NCI-H1092 (cell line): ENCODE measurements at regions not wholly inside any gene's neighbourhood (a gene's known extent, or its start where the extent isn't known, plus 50 kb on each side); places are given as distances from the start of the nearest gene placed in this dataset.
"Not testable (repeated sequence)": the region's sequence is repeated elsewhere in the genome, so short reads cannot be mapped to it uniquely, and the experiment has no call there.

Source experiments
- DNase-seq: peaks from one replicate; lab custom pipeline; 2025; lab: John Stamatoyannopoulos, UW

DNA sequence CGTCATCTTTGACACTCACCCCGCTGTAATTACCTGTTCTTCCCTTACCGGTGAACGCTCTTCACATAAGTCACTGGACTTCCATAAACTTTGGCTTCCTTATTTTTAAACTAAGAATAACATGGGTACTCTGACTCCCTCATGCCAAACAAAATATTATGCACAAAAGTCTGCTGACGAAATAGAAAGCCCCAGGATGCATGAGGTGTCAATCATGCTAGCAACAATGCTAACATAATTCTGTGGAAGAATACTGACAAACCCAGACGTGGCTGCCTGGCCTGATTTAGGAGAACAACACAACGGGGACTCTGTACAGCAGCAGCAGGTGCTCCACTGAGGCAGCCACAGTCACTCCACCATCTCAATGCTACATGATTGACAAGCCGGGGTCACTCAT, 137.5 kb downstream of the CCDC71L start:
- no peak for DNase-seq

DNA sequence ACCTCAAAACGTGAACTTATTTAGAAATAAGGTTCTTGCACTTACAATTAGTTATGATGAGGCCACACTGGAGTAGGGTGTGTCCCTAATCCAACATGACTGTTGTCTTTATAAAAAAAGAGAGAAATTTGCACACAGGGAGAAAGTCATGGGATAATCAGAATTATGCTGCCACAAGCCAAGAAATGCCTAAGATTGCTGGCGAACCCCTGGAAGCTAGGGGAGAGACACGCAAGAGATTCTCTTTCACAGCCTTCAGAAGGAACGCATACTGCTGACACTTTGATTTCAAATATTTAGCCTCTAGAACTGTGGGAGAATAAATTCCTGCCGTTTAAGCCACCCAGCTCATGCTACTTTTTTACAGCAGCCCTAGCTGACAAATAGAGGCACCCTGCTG, 138.3 kb downstream of the CCDC71L start:
- no peak for DNase-seq

DNA sequence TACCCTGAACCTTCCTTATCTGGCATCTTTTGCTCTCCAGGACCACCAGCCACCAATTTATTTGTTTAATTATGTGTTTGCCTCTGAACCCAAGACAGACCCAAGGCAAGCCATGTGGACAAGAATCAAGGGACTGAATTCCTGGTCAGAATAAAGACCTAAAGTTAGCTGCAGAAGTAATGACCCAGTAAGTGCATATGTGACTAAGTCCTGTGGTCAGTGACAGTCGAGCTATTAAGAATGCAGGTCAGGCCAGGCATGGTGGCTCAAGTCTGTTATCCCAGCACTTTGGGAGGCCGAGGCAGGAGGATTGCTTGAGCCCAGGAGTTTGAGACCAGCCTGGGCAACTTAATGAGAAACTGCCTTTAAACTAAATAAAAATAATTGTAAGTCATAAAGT, 139.4 kb downstream of the CCDC71L start:
- no peak for DNase-seq

DNA sequence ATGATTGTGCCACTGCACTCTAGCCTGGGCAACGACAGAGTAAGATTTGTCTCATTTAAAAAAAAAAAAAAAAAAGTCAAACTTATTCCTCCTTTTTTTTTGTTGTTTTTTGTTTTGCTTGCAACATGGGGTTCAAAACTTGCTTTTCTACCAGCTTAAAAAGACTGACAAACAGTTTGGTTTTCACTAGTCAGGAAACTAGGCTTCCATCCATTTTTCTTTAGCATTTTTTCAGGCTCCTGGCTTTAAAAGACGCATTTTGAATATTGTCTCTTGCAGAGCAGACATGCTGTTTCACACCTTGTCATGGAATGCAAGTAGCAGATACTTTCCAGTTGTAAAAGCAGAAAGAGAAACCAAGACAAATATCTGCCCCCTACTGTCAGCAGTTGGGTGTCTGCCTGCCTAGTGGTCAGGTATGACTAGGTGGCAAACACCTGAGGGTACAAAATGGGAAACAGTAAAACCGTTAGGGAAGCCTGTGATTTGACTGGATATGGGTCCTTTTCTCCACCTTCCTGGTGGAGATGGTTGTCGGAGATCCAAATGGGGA, 139.9 kb downstream of the CCDC71L start:
- DNase-seq, result no peak

DNA sequence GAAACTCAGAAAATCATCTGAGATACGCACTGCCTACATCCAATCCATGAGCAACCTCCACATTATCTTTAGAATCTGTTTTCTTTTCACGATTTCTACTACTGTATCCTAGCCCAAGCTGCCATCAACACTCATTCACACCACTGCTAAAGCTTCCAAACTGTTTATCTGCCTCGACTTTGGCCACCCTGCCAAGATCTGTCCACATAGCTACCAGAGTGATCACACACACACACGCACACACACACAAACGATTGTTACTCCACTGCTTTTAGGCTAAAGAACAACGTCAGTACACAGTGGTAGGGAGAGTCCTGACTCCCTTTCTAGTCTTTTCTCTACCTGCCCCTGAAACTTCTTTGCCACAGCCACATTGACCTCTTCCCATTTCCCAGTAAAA, 142.0 kb downstream of the CCDC71L start:
- DNase-seq, result no peak

DNA sequence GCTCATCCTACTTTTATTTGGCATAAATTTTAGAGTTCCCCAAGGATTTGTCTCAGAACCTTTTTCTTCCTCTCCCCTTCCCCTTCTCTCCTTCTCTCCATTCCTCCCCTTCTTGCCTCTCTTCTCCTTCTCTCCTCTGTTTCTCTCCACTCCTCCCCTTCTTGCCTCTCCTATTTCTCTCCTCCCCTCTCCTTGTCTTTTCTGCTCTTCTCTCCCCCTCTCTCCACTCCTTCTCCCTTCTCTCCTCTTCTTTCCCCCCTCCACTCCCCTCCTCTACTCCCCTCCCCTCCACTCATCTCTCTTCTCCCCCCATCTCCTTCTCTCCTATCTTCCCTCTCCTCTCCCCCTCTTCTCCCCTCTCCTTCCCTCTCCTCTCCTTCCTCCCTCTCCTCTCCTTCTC, 142.7 kb downstream of the CCDC71L start:
- DNase-seq, result no peak

DNA sequence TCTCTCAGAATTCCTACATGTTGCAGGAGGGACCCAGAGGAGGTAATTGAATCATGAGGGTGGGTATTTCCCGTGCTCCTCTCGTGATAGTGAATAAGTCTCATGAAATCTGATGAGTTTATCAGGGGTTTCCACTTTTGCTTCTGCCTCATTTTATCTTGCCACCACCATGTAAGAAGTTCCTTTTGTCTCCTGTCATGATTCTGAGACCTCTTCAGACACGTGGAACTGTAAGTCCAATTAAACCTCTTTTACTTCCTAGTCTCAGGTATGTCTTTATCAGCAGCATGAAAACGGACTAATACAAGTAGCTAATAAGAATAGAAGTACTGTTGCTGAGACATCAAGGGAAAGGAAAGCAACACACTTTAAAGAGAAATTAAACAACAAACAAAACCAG, 143.4 kb downstream of the CCDC71L start:
- DNase-seq, result no peak

DNA sequence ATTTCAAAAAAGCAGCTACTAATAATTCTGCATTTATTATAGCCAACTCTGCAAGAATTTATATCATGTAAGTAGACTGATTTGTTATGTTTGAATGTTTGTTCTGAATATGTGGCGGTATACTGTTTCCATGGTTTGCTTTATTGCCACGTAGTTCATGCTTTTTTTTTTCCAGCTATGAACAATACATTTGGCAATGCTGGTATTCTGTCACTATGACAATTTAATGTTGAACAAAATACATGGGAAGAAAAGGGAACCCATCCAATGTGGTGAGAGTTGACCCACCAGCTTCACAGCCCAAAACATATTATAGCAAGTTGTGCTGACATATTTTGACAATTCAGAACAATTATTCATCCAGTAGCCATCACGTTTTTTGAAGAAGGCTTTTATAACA, 145.6 kb downstream of the CCDC71L start:
- DNase-seq, result no peak

DNA sequence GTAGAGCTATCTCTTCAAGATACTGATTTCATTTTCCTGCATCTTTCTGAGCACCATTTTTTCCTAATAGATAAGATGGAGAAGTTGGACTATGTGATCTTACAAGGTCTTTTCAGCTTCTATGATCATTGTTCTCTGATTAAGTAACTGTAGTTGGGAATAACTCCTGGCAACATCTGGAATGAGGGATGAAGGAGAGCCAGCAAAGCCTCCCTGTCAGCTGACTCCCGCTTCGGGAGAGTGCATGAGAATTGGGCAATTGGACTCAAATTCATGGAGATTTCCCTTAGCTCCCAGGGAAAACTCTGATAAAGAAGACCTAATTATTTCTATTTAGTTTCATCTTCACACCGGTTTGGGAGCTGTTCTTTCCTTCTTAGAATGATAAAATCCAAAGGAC, 146.1 kb downstream of the CCDC71L start:
- no peak for DNase-seq

DNA sequence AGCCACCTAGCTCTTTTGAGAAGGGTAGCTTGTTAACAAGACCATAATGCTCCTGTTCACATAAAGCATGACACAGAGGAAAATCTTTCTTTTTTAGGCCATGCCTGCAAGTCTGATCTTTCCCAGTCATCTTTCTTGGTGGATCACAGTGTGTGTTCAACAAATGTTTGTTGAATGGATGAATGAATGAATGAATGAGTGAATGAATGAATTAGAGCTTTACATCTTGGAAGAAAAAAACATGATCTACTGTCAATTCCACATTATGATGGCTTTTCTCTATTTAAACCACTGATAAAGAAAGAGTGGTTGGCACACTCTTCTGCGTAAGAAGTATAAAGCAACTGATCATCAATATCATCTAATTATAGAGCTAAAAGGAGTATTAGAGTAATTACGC, 148.7 kb downstream of the CCDC71L start:
- no peak for DNase-seq

DNA sequence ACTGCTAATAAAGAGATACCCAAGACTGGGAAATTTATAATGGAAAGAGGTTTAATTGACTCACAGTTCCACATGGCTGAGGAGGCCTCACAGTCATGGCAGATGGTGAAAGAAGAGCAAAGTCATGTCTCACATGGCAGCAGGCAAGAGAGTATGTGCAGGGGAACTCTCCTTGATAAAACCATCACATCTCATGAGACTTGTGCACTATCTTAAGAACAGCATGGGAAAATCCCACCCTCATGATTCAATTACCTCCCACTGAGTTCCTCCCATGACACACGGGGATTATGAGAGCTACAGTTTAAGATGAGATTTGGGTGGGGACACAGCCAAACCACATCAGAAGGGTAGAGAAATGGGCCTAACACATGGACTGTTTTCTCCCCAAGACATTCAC, 156.3 kb downstream of the CCDC71L start:
- no peak for DNase-seq

DNA sequence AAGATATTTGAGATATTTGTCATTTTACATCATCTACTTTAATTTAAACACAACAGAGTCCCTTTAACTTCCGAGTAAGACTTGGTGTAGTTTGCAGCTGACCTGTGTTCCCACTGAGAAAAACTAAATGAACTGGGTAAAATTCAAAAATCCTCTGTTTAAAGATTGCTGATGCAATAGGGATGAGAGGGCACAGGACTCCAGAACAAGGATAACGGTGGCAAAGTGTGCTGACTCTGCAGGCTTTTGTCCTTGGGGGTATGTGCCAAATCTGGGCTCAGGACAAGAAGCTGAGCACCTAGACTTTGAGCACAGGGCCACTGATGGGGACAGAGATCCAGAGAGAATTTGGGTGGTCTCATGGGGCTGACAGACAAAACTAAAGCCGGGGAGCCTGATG, 156.8 kb downstream of the CCDC71L start:
- no peak for DNase-seq

DNA sequence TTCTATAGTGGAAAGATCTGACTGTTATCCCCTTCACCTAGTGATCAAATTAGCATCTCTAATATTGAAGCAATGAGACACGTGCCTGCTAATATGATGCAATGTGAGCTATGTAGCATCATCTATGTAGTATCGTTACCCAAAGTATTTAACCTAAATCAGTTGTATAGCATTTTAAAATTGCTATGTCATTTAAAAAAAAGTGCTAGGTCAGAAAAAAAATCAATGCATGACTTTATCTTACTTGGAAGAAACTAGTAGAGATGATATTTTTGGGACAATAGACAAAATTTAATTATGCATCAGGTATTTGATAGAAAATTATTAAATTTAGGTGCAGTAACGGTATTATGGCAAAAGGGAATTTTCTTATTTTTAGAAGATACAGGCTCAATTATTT, 157.3 kb downstream of the CCDC71L start:
- no peak for DNase-seq

DNA sequence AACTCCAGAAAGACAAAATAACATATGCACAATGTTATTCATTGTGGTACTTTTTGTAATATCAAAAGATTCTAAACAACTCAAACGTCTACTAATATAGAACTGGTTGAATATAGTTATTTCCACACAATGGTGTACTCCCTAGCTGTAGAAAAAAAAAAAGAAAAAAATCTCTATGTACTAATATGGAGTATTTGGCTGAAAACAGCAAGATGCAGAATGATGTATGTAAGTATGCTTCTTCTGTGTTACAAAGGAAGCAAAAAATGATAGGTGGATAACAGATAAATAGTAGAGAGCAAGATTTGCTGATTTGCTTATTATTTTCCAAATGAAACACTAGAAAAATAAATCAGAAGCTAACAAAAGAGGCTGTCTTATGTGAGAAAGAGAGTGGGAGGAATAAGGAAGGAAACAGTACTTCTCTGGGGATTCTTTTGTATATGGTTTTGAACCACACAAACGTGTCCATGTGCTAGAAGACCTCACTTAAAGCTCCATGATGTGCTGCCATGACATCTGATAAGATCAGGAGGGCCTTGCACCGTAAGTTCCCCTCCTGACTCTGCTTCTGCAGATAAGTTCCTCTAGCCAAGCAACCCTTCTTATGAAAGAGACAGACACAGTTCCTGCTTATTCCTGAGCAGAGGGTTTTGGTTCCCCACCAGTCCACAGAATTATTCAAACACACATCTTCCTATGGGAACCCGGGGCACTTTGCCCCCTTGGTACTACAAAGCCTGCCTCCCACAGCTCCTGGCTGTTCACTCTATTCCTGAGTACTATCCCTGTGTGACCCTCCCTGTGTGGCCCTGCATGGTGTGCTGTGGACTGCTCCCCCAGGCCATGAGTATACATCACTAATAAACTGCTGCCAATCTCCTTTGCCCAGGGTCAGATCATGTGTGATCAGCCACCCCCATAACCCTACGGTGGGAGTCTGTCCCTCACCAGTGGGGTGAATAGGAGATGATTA, 159.1 kb downstream of the CCDC71L start:
- DNase-seq, result no peak

DNA sequence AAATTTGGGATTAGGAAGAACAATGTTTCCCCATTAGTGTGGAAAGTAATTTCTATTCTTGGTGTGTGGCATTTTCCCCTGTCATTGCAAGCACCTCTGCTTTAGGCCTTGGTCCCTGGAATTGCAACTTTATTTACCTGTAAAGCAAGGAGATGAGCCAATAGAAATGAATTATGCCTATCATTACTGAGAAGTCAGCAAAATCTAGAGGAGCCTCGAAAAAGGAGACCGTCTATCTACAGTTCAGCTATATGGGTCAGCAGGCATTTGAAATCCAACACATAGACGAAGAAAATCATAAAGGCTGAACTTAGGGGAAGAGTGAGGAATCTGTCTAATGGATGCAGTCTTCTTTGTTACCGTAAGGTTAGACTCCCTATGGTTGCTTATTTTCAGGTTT, 161.1 kb downstream of the CCDC71L start:
- DNase-seq, result no peak

DNA sequence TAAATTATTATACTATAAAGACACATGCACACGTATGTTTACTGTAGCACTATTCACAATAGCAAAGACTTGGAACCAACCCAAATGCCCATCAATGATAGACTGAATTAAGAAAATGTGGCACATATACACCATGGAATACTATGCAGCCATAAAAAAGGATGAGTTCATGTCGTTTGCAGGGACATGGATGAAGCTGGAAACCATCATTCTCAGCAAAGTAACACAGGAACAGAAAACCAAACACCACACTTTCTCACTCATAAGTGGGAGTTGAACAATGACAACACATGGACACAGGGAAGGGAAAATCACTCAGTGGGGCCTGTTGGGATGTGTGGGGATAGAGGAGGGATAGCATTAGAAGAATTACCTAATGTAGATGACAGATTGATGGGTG, 163.0 kb downstream of the CCDC71L start:
- not testable (repeated sequence) for DNase-seq

DNA sequence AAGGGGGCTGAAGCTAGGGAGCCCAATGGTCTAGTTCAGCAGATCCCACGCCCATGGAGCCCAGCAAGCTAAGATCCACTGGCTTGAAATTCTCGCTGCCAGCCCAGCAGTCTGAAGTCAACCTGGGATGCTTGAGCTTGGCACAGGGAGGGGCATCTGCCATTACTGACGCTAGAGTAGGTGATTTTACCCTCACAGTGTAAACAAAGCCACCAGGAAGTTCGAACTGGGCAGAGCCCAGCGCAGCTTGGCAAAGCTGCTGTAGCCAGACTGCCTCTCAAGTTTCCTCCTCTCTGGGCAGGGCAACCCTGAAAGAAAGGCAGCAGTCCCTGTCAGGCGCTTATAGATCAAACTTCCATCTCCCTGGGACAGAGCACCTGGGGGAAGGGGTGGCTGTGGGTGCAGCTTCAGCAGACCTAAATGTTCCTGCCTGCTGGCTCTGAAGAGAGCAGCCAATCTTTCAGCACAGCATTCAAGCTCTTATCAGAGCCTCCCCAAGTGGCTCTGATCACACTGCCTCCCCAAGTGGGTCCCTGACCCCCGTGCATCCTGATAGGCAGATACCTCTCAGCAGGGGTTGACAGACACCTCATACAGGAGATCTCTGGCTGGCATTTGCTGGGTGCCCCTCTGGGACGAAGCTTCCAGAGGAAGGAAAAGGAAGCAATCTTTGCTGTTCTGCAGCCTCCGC, 167.8 kb downstream of the CCDC71L start:
- DNase-seq, result no peak

DNA sequence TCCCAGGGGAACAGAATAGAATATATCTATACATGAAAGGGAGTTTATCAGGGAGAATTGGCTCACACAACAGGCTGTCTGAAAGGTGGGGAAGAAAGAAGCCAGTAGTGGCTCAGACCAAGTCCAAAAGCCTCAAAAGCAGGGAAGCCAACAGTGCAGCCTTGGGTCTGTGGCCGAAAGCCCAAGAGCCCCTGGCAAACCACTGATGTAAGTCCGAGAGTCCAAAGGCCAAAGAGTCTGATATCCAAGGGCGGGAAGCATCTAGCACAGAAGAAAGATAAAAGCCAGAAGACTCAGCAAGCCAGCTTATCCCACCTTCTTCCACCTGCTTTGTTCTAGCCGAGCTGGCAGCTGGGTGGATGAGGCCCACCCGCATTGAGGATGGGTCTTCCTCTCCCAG, 172.5 kb downstream of the CCDC71L start:
- DNase-seq, result no peak

DNA sequence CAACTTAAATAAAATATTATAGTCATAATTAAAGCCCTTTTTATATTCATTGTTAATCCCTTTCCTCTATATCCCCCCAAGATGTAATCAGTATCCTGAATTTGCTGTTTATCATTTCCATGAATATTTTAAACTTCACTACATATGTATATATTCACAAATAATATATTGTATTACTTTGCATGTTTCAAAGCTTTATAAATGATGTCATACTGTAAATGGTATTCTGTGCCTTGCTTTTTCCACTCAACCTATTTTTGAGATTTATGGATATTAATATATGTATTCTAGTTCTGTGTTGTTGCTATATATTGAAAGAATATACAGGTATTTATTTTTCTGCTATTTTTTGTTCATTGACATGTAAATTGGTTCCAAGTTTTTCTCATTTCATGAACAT, 173.1 kb downstream of the CCDC71L start:
- no peak for DNase-seq

DNA sequence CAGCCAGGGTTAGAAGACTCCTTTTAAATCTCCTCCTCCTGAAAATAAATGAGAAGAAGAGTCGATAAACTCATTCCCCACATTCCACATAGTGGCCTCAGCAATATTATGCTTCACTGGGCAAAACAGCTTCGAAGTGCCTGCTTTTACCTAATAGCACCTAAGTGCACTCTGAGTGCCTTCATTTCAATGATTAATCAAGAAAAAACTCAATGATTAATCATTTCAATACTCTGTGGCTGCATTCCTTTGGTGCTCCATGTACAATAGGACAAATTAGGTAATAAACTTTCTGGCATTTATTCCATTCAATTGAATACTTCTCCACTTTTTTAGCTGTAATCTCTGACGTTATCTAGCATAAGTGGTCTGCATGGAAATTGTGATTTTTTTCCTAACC, 174.6 kb downstream of the CCDC71L start:
- no peak for DNase-seq

DNA sequence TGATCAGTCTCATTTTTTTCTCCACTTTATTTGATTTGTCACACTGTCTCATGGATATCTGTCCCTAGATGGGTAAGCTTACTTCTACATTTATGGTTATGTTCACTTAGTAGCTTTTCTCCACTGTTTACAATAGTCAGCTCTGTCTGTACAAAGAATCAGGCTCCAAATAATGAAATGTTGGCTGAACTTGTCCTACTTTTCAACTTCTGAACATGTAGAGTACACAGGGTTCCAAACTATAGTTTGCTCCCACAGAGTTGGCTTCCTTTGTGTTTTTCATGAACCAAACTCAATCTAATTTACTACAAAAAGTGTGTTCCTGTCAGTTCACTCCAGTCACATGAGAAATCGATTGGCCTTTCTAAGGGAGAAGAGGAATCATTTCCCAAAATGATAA, 175.0 kb downstream of the CCDC71L start:
- DNase-seq, result no peak

DNA sequence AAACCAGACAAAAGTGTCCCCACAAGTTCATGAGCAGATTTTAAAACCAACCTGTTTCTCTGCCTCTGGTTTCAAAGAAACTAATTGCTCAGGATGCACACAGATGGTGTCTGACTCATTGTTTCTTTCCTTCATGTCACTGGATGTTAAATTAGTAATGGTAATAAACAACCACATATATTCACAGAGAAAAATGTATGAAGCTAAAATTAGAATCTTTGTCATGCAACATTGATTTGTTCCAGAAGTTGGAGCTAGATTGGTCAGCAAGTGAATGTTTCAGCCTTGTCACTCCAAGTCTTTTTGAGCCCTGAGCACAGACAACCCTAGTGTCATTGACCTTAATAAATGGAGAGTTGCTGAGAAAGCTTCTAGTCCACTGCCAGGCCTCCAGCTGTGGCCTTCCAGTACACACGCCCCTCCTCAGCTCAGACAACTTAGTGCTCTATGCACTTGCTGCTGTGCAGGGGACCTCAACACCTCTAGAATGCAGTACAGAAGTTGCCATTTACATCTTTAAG, 175.9 kb downstream of the CCDC71L start:
- no peak for DNase-seq

DNA sequence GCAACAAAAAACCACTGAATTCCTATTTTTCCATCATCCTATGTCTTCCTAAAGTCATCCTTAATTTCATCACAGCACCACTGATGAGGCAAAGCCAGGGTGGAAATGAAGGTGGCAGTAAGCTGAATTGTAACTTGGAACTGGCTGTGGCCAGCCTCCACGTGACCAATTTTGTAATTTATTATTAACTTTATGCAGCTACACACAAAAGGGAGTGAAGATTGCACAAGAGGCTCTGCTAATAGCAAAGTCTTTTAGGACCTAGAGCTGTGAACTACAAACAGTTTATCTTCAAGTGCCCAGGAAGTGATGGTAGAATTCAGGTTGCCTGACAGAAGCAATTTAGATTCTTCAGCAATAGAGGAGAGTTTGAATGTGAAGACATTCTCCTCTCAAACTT, 176.4 kb downstream of the CCDC71L start:
- no peak for DNase-seq
